WTC11 (cell line): ENCODE measurements at regions not wholly inside any gene's neighbourhood (a gene's known extent, or its start where the extent isn't known, plus 50 kb on each side); places are given as distances from the start of the nearest gene placed in this dataset.

ENCODE experiments used
- ATAC-seq: fragments of 200-7000 bp; cut with Tn5 transposase; 2 replicates; pipeline ENCODE4 v1.10.0; 2021; ENCODE audit warnings: mild to moderate bottlenecking, moderate library complexity
- CTCF ChIA-PET: fragments of 300-600 bp; sonication (Branson Sonifier 250); formaldehyde crosslinking; loops from one replicate; lab custom pipeline; 2021; ENCODE audit warnings: antibody characterized with exemption; lab: Charles Lee
- POLR2A ChIA-PET: fragments of 350-600 bp; sonication (Branson Sonifier 250); formaldehyde crosslinking; loops from one replicate; lab custom pipeline; 2021; ENCODE audit warnings: antibody characterized with exemption; lab: Charles Lee
- DNase-seq: peaks from one replicate; pipeline ENCODE4 v3.0.0; 2021; ENCODE audit warnings: low spot score
- H3K27ac Mint-ChIP-seq: 2 replicates; pipeline ENCODE4 v1.8.0; 2021; ENCODE audit warnings: mixed read lengths
- H3K27me3 Mint-ChIP-seq: 2 replicates; pipeline ENCODE4 v1.8.0; 2021; ENCODE audit warnings: low read depth, mild to moderate bottlenecking, moderate library complexity, mixed read lengths
- H3K36me3 Mint-ChIP-seq: 2 replicates; pipeline ENCODE4 v1.8.0; 2021; ENCODE audit warnings: mixed read lengths
- H3K4me1 Mint-ChIP-seq: 2 replicates; pipeline ENCODE4 v1.8.0; 2022; ENCODE audit warnings: mixed read lengths
- H3K4me3 Mint-ChIP-seq: 2 replicates; pipeline ENCODE4 v1.8.0; 2021; ENCODE audit warnings: mild to moderate bottlenecking, moderate library complexity, mixed read lengths
- H3K9me3 Mint-ChIP-seq: 2 replicates; pipeline ENCODE4 v1.8.0; 2021; ENCODE audit warnings: mixed read lengths
- ATF1 ChIP-seq: sonication (generic); formaldehyde crosslinking; IDR thresholded peaks from 2 replicates; pipeline ENCODE4 v1.8.1; 2023; ENCODE audit warnings: mild to moderate bottlenecking, moderate library complexity, missing genetic modification reagents
- ATF6 ChIP-seq: sonication (generic); formaldehyde crosslinking; IDR thresholded peaks from 2 replicates; pipeline ENCODE4 v1.8.1; 2023; ENCODE audit warnings: mild to moderate bottlenecking, missing genetic modification reagents
- E2F1 ChIP-seq: sonication (generic); formaldehyde crosslinking; IDR thresholded peaks from 2 replicates; pipeline ENCODE4 v1.8.0; 2022; ENCODE audit warnings: mild to moderate bottlenecking, missing genetic modification reagents
- E2F5 ChIP-seq: sonication (generic); formaldehyde crosslinking; IDR thresholded peaks from 2 replicates; pipeline ENCODE4 v1.8.1; 2022; ENCODE audit warnings: mild to moderate bottlenecking, moderate library complexity, missing genetic modification reagents
- ELF4 ChIP-seq: sonication (generic); formaldehyde crosslinking; IDR thresholded peaks from 2 replicates; pipeline ENCODE4 v1.8.1; 2022; ENCODE audit warnings: low read depth, mild to moderate bottlenecking, moderate library complexity, missing genetic modification reagents
- EMX1 ChIP-seq: fragments of 250-450 bp; sonication (Bioruptor Pico); IDR thresholded peaks from 2 replicates; pipeline ENCODE4 v1.8.0; 2021; ENCODE audit warnings: mild to moderate bottlenecking
- FOXP4 ChIP-seq: sonication (generic); formaldehyde crosslinking; IDR thresholded peaks from 2 replicates; pipeline ENCODE4 v1.8.0; 2022; ENCODE audit warnings: mild to moderate bottlenecking, missing genetic modification reagents
- IRF1 ChIP-seq: sonication (generic); formaldehyde crosslinking; IDR thresholded peaks from 2 replicates; pipeline ENCODE4 v1.8.0; 2023; ENCODE audit warnings: missing genetic modification reagents
- MAX ChIP-seq: sonication (generic); formaldehyde crosslinking; IDR thresholded peaks from 2 replicates; pipeline ENCODE4 v1.8.0; 2022; ENCODE audit warnings: mild to moderate bottlenecking, missing genetic modification reagents
- MYBL2 ChIP-seq: sonication (generic); formaldehyde crosslinking; IDR thresholded peaks from 2 replicates; pipeline ENCODE4 v1.8.1; 2023; ENCODE audit warnings: mild to moderate bottlenecking, moderate library complexity, missing genetic modification reagents
- SMAD3 ChIP-seq: sonication (generic); formaldehyde crosslinking; IDR thresholded peaks from 2 replicates; pipeline ENCODE4 v1.8.0; 2022; ENCODE audit warnings: missing genetic modification reagents, mild to moderate bottlenecking, borderline replicate concordance
- USF2 ChIP-seq: sonication (generic); formaldehyde crosslinking; IDR thresholded peaks from 2 replicates; pipeline ENCODE4 v1.8.1; 2023; ENCODE audit warnings: mild to moderate bottlenecking, missing genetic modification reagents, moderate library complexity
- ZBTB21 ChIP-seq: sonication (generic); formaldehyde crosslinking; IDR thresholded peaks from 2 replicates; pipeline ENCODE4 v1.8.1; 2023; ENCODE audit warnings: mild to moderate bottlenecking, missing genetic modification reagents, borderline replicate concordance
- ZNF232 ChIP-seq: sonication (generic); formaldehyde crosslinking; IDR thresholded peaks from 2 replicates; pipeline ENCODE4 v1.8.0; 2022; ENCODE audit warnings: mild to moderate bottlenecking, missing genetic modification reagents
- ZNF396 ChIP-seq: fragments of 250-450 bp; sonication (Bioruptor Pico); IDR thresholded peaks from 2 replicates; pipeline ENCODE4 v1.8.0; 2021; ENCODE audit warnings: mild to moderate bottlenecking, moderate library complexity, borderline replicate concordance
- ZNF416 ChIP-seq: fragments of 250-450 bp; sonication (Bioruptor Pico); IDR thresholded peaks from 2 replicates; pipeline ENCODE4 v1.9.0; 2021; ENCODE audit warnings: mild to moderate bottlenecking, inconsistent platforms
- ZNF425 ChIP-seq: fragments of 250-450 bp; sonication (Bioruptor Pico); conservative IDR thresholded peaks from 2 replicates; pipeline ENCODE4 v1.9.0; 2021; ENCODE audit warnings: mild to moderate bottlenecking

- ChIA-PET POLR2A (no interaction called here), CTCF (no interaction called here)
- Mint-ChIP-seq H3K27ac (no peak overlapping the region), H3K36me3 (peaks cover under 1% of the 10 kb centered on the region; the same call in 1 of the 2 replicates), H3K9me3 (peaks cover under 1% of the 10 kb centered on the region; the same call in 1 of the 2 replicates), H3K4me1 (peaks cover 27% of the 10 kb centered on the region), H3K27me3 (no peaks in the 10 kb centered on the region), H3K4me3 (no peak overlapping the region)
- no peak for ATAC-seq
- TF ChIP-seq ZNF425 (no peak), ZNF232 (CRISPR knock-in tag) (no peak), ATF6 (CRISPR knock-in tag) (no peak), E2F5 (no peak), ZNF396 (no peak), MAX (no peak), SMAD3 (CRISPR knock-in tag) (no peak), ATF1 (CRISPR knock-in tag) (no peak), ELF4 (no peak)
- DNase-seq = no peak
Observed at GRCh38 chr12:67539946-67540345, 108.6 kb upstream of the DYRK2 start.

- DNase-seq (no peak), ATAC-seq (no peak)
- H3K4me3 Mint-ChIP-seq = no peak overlapping the region
- no peaks in the 10 kb centered on the region for H3K9me3 Mint-ChIP-seq
- TF ChIP-seq IRF1 (no peak), EMX1 (CRISPR knock-in tag) (no peak), ZBTB21 (no peak), ZNF416 (CRISPR knock-in tag) (no peak), E2F1 (CRISPR knock-in tag) (no peak), MYBL2 (CRISPR knock-in tag) (no peak), USF2 (CRISPR knock-in tag) (no peak), FOXP4 (no peak), ATF1 (CRISPR knock-in tag) (no peak)
- no peaks in the 10 kb centered on the region for H3K36me3 Mint-ChIP-seq
- no peak overlapping the region for H3K27ac Mint-ChIP-seq
- H3K4me1 Mint-ChIP-seq = peaks cover 16% of the 10 kb centered on the region
- H3K27me3 Mint-ChIP-seq = no peaks in the 10 kb centered on the region
- ChIA-PET CTCF (no interaction called here), POLR2A (interaction anchor here (0.6 kb wide), 1 partner anchor 785 kb away, joined by 3 read pairs; no protein-coding TSS in a partner anchor)
Observed at GRCh38 chr12:67540920-67541624, 107.5 kb upstream of the DYRK2 start.
